ENCODE measurements at regions not wholly inside any gene's neighbourhood (a gene's known extent, or its start where the extent isn't known, plus 50 kb on each side); places are given as distances from the start of the nearest gene placed in this dataset.
A peak's percentile ranks its signal among the peaks of the same experiment; 100 is the strongest.

DNA sequence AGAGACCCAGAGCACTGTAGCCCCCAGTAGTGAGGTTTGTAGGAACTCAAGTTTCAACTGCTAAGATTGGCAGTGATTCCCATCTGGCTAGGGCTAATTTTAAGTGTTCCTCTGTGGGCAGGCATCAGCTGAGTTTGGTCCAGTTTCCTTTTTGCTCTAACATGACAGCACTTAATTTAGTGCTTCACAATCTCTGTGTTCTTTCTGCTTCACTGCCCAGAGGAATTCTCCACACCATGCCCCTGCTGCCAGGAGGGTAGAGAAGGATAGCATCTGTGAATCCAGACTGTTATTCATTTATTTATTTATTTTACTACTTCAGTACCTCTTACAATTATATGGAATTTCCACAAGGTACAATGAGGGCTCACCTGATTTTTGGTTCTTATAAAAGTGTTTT is 549.9 kb upstream of the FSIP2 start:
- TF ChIP-seq, protein P1, sequence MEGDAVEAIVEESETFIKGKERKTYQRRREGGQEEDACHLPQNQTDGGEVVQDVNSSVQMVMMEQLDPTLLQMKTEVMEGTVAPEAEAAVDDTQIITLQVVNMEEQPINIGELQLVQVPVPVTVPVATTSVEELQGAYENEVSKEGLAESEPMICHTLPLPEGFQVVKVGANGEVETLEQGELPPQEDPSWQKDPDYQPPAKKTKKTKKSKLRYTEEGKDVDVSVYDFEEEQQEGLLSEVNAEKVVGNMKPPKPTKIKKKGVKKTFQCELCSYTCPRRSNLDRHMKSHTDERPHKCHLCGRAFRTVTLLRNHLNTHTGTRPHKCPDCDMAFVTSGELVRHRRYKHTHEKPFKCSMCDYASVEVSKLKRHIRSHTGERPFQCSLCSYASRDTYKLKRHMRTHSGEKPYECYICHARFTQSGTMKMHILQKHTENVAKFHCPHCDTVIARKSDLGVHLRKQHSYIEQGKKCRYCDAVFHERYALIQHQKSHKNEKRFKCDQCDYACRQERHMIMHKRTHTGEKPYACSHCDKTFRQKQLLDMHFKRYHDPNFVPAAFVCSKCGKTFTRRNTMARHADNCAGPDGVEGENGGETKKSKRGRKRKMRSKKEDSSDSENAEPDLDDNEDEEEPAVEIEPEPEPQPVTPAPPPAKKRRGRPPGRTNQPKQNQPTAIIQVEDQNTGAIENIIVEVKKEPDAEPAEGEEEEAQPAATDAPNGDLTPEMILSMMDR (IDR thresholded peaks at IDR 0.05; ENCODE audit: low read depth, low read length) = no peak
- peak; percentile 15 for DNase-seq
- Histone ChIP-seq H3K9me3 (no peaks in the 10 kb centered on the region), H3K4me1 (no peaks in the 10 kb centered on the region), H3K27me3 (no peaks in the 10 kb centered on the region), H3K36me3 (no peaks in the 10 kb centered on the region), H3K4me3 (ENCODE audit: low read depth, low read length) (no peak overlapping the region)

DNA sequence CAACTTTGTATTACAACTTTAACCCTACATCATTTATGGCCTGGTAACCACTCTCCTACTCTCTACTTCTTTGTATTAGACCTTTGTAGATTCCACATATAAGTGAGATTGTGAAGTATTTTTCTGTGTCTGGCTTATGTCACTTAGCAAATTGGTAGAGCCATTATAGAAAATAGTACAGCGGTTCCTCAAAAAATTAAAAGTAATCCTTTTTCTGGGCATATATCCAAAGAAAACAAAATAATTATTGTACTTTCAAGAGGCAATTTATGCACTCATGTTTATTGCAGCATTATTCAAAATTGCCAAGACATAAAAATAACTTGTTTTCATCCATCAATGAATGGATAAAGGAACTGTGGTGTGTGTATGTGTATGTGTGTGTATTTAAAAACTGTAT is 537.5 kb upstream of the FSIP2 start:
- Histone ChIP-seq H3K27me3 (no peaks in the 10 kb centered on the region), H3K4me1 (no peaks in the 10 kb centered on the region), H3K9me3 (no peaks in the 10 kb centered on the region), H3K36me3 (no peaks in the 10 kb centered on the region), H3K4me3 (ENCODE audit: low read depth, low read length) (no peak overlapping the region)
- TF ChIP-seq, protein P1 (IDR thresholded peaks at IDR 0.05; ENCODE audit: low read depth, low read length) = no peak
- DNase-seq = no peak

DNA sequence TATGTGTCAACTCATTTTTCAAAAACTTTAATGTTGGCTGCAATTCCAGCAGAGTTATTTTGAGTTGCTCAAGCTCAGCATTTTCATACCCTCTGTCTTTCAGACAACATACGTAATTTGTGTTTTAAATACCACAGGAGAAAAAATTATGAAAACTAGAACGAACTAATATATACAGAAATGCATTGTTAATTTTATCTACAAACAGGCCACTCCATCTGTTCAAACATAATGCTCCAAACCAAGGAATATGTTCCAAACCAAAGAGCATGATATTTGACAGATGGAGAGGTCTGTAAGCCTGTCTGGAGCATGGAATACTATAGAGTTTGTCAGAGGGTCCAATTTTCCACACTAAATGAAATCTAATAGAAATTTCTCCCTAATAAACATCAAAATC is 536.2 kb upstream of the FSIP2 start:
- H3K4me1 ChIP-seq = no peaks in the 10 kb centered on the region
- H3K4me3 ChIP-seq (ENCODE audit: low read depth, low read length) = no peak overlapping the region
- DNase-seq = no peak
- H3K27me3 ChIP-seq = no peaks in the 10 kb centered on the region
- no peaks in the 10 kb centered on the region for H3K36me3 ChIP-seq
- TF ChIP-seq, protein P1 (IDR thresholded peaks at IDR 0.05; ENCODE audit: low read depth, low read length) = no peak
- H3K9me3 ChIP-seq = no peaks in the 10 kb centered on the region

DNA sequence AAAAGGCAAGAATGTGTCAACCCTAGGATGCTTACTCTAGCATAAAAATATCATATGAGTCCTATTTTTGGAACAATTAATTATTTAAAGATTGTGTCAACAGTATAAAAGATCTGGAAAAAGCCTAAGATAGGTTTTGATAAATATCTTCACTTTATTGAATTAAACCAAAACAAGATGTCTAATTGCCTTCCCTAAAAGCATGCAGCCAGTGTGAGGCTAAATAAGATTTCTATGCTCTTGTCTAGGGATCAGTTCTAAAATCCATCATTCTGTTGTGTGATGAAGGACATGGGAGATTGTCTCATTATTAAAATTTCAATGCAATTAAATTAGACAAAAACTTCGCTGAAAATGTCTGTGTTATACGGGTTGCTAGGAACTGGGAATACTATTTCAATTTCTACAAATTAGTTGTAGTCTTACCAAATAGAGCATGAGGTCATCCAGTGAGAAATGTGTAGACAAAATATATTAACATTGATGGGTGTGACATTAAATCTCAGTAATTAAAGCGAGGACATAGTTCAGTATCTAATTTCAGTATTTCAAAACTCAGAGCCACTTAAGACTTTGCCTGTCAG is 535.6 kb upstream of the FSIP2 start:
- TF ChIP-seq, protein P1 (IDR thresholded peaks at IDR 0.05; ENCODE audit: low read depth, low read length) = no peak
- Histone ChIP-seq H3K4me3 (ENCODE audit: low read depth, low read length) (no peak overlapping the region), H3K9me3 (no peaks in the 10 kb centered on the region), H3K27me3 (no peaks in the 10 kb centered on the region), H3K4me1 (no peaks in the 10 kb centered on the region), H3K36me3 (no peaks in the 10 kb centered on the region)
- DNase-seq = no peak

DNA sequence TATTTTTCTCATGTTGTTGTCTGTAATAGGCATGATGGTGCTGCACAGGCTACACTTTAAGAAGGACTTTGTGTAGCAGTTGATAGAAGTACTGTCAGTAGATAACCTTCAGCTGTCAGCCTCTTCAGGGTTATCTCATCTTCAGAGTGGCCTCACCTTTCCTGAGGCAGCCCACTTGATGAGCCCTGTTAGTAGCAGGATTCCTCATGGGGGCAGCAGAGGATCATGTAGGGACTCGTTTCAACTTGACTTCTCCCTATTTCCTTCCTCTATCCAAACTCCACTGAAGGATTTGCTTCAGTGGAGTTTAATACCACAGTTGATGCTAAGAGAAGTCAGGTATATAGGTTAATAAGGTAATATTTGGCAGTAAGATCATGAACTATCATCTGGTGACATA is 530.3 kb upstream of the FSIP2 start:
- H3K4me1 ChIP-seq = no peaks in the 10 kb centered on the region
- peak; percentile 61 for DNase-seq
- H3K27me3 ChIP-seq = no peaks in the 10 kb centered on the region
- H3K36me3 ChIP-seq = no peaks in the 10 kb centered on the region
- TF ChIP-seq, protein P1 (IDR thresholded peaks at IDR 0.05; ENCODE audit: low read depth, low read length) = peak; percentile 73
- H3K9me3 ChIP-seq = no peaks in the 10 kb centered on the region
- no peak overlapping the region for H3K4me3 ChIP-seq (ENCODE audit: low read depth, low read length)

DNA sequence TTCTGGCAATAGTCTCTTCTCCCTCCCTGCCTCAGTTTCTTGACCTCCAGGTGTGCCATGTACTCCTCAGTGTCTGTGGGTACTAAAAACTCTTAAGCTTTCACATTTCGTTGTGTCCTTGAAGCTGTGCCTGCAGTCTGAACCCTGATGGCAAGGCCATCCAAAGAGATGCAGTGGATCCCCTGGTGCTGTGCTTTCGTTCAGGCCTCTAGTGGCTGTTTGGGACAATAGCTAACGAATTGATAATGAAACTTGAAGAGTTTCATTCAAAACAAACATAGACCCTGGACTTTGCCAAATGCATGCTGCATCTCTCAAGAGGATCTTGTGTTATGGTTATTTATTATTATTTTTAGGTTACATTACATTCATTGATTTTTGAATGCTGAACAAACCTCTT is 523.1 kb upstream of the FSIP2 start:
- no peak overlapping the region for H3K4me3 ChIP-seq (ENCODE audit: low read depth, low read length)
- TF ChIP-seq, protein P1 (IDR thresholded peaks at IDR 0.05; ENCODE audit: low read depth, low read length) = no peak
- no peak for DNase-seq
- no peaks in the 10 kb centered on the region for H3K27me3 ChIP-seq
- H3K9me3 ChIP-seq = no peaks in the 10 kb centered on the region
- no peaks in the 10 kb centered on the region for H3K4me1 ChIP-seq
- H3K36me3 ChIP-seq = no peaks in the 10 kb centered on the region
